ENCODE measurements at regions not wholly inside any gene's neighbourhood (a gene's known extent, or its start where the extent isn't known, plus 50 kb on each side); places are given as distances from the start of the nearest gene placed in this dataset.

DNA sequence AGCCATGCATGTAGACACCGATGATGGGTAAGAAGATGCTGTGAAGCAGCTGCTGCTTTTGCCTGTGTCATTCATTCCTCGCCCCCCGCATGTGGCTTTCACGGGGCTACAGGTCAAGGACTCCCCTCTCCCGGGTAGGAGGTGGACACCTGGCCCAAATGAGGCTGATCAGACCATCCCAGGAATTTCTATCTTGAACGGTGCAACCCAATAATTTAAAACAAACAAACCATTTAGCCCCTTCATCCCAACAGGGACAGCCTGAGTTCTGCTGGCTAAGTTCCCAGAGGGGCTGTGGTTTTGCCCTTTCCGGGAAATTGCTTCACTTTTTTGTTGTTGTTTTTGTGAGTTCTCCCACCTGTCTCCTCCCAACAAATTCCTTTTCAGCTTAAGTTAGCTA lies 137.7 kb upstream of the CDH5 start:
- Histone ChIP-seq H3K9ac (ENCODE audit: low read length) (no peak overlapping the region), H3K36me3 (replicated peaks in 1 of 2; ENCODE audit: control extremely low read depth in 1 of 2, control insufficient read depth in 1 of 2, extremely low read depth in 1 of 2, insufficient read depth in 2 of 2, low read length in 1 of 2) (no peaks in the 10 kb centered on the region), H4K20me1 (ENCODE audit: control insufficient read depth, insufficient read depth, low read length, poor library complexity, severe bottlenecking) (no peaks in the 10 kb centered on the region), H2AFZ (ENCODE audit: insufficient read depth, low read depth, low read length, poor library complexity, severe bottlenecking) (no peak overlapping the region), H3K4me2 (replicated peaks; ENCODE audit: low read depth, low read length, poor library complexity, severe bottlenecking) (no peak overlapping the region), H3K79me2 (ENCODE audit: control insufficient read depth, insufficient read depth, low read length) (no peaks in the 10 kb centered on the region), H3K27me3 (replicated peaks in 1 of 4; ENCODE audit: control extremely low read depth in 1 of 4, control insufficient read depth in 3 of 4, insufficient read depth in 4 of 4, low read length in 3 of 4) (peaks cover 0 to 2% (median 0%) of the 10 kb centered on the region in 4 experiments), H3K9me3 (ENCODE audit: control extremely low read depth in 1 of 3, control insufficient read depth in 2 of 3, insufficient read depth in 1 of 3, low read length in 2 of 3) (no peaks in the 10 kb centered on the region), H3K4me3 (ENCODE audit: control extremely low read depth in 1 of 5, extremely low read depth in 1 of 5, insufficient read depth in 1 of 5, low read depth in 2 of 5, low read length in 4 of 5) (no peak overlapping the region), H3K27ac (ENCODE audit: low read length in 2 of 2) (no peak overlapping the region), H3K4me1 (ENCODE audit: control insufficient read depth in 2 of 2, insufficient read depth in 2 of 2, low read length in 2 of 2) (no peaks in the 10 kb centered on the region)
- peaks cover 18% of the 10 kb centered on the region for H3K27me3 Mint-ChIP-seq
- no peak overlapping the region for H3K27ac Mint-ChIP-seq
- WGBS (ENCODE audit: insufficient coverage) = 66% methylated on average over 6 of the region's 7 CpGs
- TF ChIP-seq EZH2 (IDR thresholded peaks at IDR 0.05; ENCODE audit: borderline replicate concordance, insufficient read depth, low read depth, low read length, poor library complexity, severe bottlenecking) = no peak
- ChIA-PET POLR2A (no interaction called here), CTCF (no interaction called here)
- intact Hi-C loops (cut with micrococcal nuclease) = no loop called here
- ATAC-seq (ENCODE audit: low read depth) (no peak), DNase-seq (no peak)
- no peaks in the 10 kb centered on the region for H3K9me3 Mint-ChIP-seq (ENCODE audit: insufficient read depth)
- no peak overlapping the region for H3K4me3 Mint-ChIP-seq
- no peaks in the 10 kb centered on the region for H3K4me1 Mint-ChIP-seq

GRCh38 chr16:66227766-66228530 lies 138.5 kb upstream of the CDH5 start:
- intact Hi-C loops (cut with micrococcal nuclease) = no loop called here
- Mint-ChIP-seq H3K4me1 (no peaks in the 10 kb centered on the region), H3K27me3 (peaks cover 17% of the 10 kb centered on the region), H3K9me3 (ENCODE audit: insufficient read depth) (no peaks in the 10 kb centered on the region), H3K4me3 (no peak overlapping the region), H3K27ac (no peak overlapping the region)
- Histone ChIP-seq H3K4me3 (ENCODE audit: control extremely low read depth in 1 of 5, extremely low read depth in 1 of 5, insufficient read depth in 1 of 5, low read depth in 2 of 5, low read length in 4 of 5) (no peak overlapping the region), H3K36me3 (replicated peaks in 1 of 2; ENCODE audit: control extremely low read depth in 1 of 2, control insufficient read depth in 1 of 2, extremely low read depth in 1 of 2, insufficient read depth in 2 of 2, low read length in 1 of 2) (no peaks in the 10 kb centered on the region), H3K9me3 (ENCODE audit: control extremely low read depth in 1 of 3, control insufficient read depth in 2 of 3, insufficient read depth in 1 of 3, low read length in 2 of 3) (no peaks in the 10 kb centered on the region), H3K4me2 (replicated peaks; ENCODE audit: low read depth, low read length, poor library complexity, severe bottlenecking) (no peak overlapping the region), H3K9ac (ENCODE audit: low read length) (no peak overlapping the region), H3K27me3 (replicated peaks in 1 of 4; ENCODE audit: control extremely low read depth in 1 of 4, control insufficient read depth in 3 of 4, insufficient read depth in 4 of 4, low read length in 3 of 4) (peaks cover 0 to 5% (median 0%) of the 10 kb centered on the region in 4 experiments), H3K79me2 (ENCODE audit: control insufficient read depth, insufficient read depth, low read length) (no peaks in the 10 kb centered on the region), H4K20me1 (ENCODE audit: control insufficient read depth, insufficient read depth, low read length, poor library complexity, severe bottlenecking) (no peaks in the 10 kb centered on the region), H3K4me1 (ENCODE audit: control insufficient read depth in 2 of 2, insufficient read depth in 2 of 2, low read length in 2 of 2) (no peaks in the 10 kb centered on the region), H3K27ac (ENCODE audit: low read length in 2 of 2) (no peak overlapping the region), H2AFZ (ENCODE audit: insufficient read depth, low read depth, low read length, poor library complexity, severe bottlenecking) (no peak overlapping the region)
- ATAC-seq (ENCODE audit: low read depth) (no peak), DNase-seq (no peak)
- CTCF ChIA-PET = no interaction called here
- POLR2A ChIA-PET = no interaction called here
- WGBS (ENCODE audit: insufficient coverage) = 83% methylated on average over 5 of the region's 8 CpGs
- TF ChIP-seq EZH2 (IDR thresholded peaks at IDR 0.05; ENCODE audit: borderline replicate concordance, insufficient read depth, low read depth, low read length, poor library complexity, severe bottlenecking) = no peak
- TF ChIP-seq, protein P1, sequence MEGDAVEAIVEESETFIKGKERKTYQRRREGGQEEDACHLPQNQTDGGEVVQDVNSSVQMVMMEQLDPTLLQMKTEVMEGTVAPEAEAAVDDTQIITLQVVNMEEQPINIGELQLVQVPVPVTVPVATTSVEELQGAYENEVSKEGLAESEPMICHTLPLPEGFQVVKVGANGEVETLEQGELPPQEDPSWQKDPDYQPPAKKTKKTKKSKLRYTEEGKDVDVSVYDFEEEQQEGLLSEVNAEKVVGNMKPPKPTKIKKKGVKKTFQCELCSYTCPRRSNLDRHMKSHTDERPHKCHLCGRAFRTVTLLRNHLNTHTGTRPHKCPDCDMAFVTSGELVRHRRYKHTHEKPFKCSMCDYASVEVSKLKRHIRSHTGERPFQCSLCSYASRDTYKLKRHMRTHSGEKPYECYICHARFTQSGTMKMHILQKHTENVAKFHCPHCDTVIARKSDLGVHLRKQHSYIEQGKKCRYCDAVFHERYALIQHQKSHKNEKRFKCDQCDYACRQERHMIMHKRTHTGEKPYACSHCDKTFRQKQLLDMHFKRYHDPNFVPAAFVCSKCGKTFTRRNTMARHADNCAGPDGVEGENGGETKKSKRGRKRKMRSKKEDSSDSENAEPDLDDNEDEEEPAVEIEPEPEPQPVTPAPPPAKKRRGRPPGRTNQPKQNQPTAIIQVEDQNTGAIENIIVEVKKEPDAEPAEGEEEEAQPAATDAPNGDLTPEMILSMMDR (IDR thresholded peaks at IDR 0.05) = no peak
